T1000 (cell line): ENCODE measurements at regions not wholly inside any gene's neighbourhood (a gene's known extent, or its start where the extent isn't known, plus 50 kb on each side); places are given as distances from the start of the nearest gene placed in this dataset.
"Not testable (repeated sequence)": the region's sequence is repeated elsewhere in the genome, so short reads cannot be mapped to it uniquely, and the experiment has no call there.

ENCODE experiments used
- DNase-seq: peaks from one replicate; lab custom pipeline; 2025; ENCODE audit warnings: mixed read lengths; lab: John Stamatoyannopoulos, UW

GRCh38 chr11:134978388-134979088 is 566.5 kb upstream of the B3GAT1 start:
- no peak for DNase-seq

- DNase-seq: no peak
Observed at GRCh38 chr11:134976551-134976950, 564.5 kb upstream of the B3GAT1 start.

GRCh38 chr11:134975866-134976376 is 563.9 kb upstream of the B3GAT1 start:
- DNase-seq: no peak

GRCh38 chr11:134973801-134974200 is 561.8 kb upstream of the B3GAT1 start:
- DNase-seq: no peak

- no peak for DNase-seq
Observed at GRCh38 chr11:134971381-134971780, 559.3 kb upstream of the B3GAT1 start.

- no peak for DNase-seq
Observed at GRCh38 chr11:134967746-134968145, 555.7 kb upstream of the B3GAT1 start.

- not testable (repeated sequence) for DNase-seq
Observed at GRCh38 chr11:134961386-134961785, 549.3 kb upstream of the B3GAT1 start.

- no peak for DNase-seq
Observed at GRCh38 chr11:134958870-134959269, 546.8 kb upstream of the B3GAT1 start.

- DNase-seq: no peak
Observed at GRCh38 chr11:134958336-134958640, 546.2 kb upstream of the B3GAT1 start.

GRCh38 chr11:134957540-134958335 is 545.7 kb upstream of the B3GAT1 start:
- no peak for DNase-seq

- no peak for DNase-seq
Observed at GRCh38 chr11:134956450-134957210, 544.6 kb upstream of the B3GAT1 start.

GRCh38 chr11:134955970-134956369 is 543.9 kb upstream of the B3GAT1 start:
- not testable (repeated sequence) for DNase-seq

GRCh38 chr11:134955281-134955680 is 543.2 kb upstream of the B3GAT1 start:
- DNase-seq: no peak

- not testable (repeated sequence) for DNase-seq
Observed at GRCh38 chr11:134954456-134954855, 542.4 kb upstream of the B3GAT1 start.

- not testable (repeated sequence) for DNase-seq
Observed at GRCh38 chr11:134953417-134953970, 541.5 kb upstream of the B3GAT1 start.

- DNase-seq: no peak
Observed at GRCh38 chr11:134951305-134951700, 539.3 kb upstream of the B3GAT1 start.

GRCh38 chr11:134950692-134951304 is 538.8 kb upstream of the B3GAT1 start:
- DNase-seq: no peak

- DNase-seq: no peak
Observed at GRCh38 chr11:134949121-134950090, 537.4 kb upstream of the B3GAT1 start.

GRCh38 chr11:134947556-134947955 is 535.5 kb upstream of the B3GAT1 start:
- DNase-seq: no peak

GRCh38 chr11:134945993-134946392 is 534.0 kb upstream of the B3GAT1 start:
- no peak for DNase-seq

GRCh38 chr11:134944986-134945385 is 532.9 kb upstream of the B3GAT1 start:
- no peak for DNase-seq
